Glutamatergic neuron (in vitro differentiated cells): ENCODE measurements at regions not wholly inside any gene's neighbourhood (a gene's known extent, or its start where the extent isn't known, plus 50 kb on each side); places are given as distances from the start of the nearest gene placed in this dataset.

Experiments
- DNase-seq: peaks from one replicate; pipeline ENCODE4 v3.0.0; 2022
- H3K27ac Mint-ChIP-seq: one replicate; pipeline ENCODE4 v1.8.0; 2020; ENCODE audit warnings: mild to moderate bottlenecking, mixed read lengths, inconsistent platforms; ENCODE audit not compliant: unreplicated experiment
- H3K27me3 Mint-ChIP-seq: one replicate; pipeline ENCODE4 v1.8.0; 2020; ENCODE audit warnings: mild to moderate bottlenecking, moderate library complexity, mixed read lengths, inconsistent platforms; ENCODE audit not compliant: unreplicated experiment
- H3K36me3 Mint-ChIP-seq: one replicate; pipeline ENCODE4 v1.8.0; 2020; ENCODE audit warnings: mild to moderate bottlenecking, mixed read lengths, inconsistent platforms; ENCODE audit not compliant: unreplicated experiment
- H3K4me1 Mint-ChIP-seq: one replicate; pipeline ENCODE4 v1.8.0; 2020; ENCODE audit warnings: mild to moderate bottlenecking, low read depth, mixed read lengths, inconsistent platforms; ENCODE audit not compliant: unreplicated experiment
- H3K4me3 Mint-ChIP-seq: one replicate; pipeline ENCODE4 v1.8.0; 2020; ENCODE audit warnings: mild to moderate bottlenecking, mixed read lengths, inconsistent platforms; ENCODE audit not compliant: unreplicated experiment
- H3K9me3 Mint-ChIP-seq: one replicate; pipeline ENCODE4 v1.8.0; 2020; ENCODE audit warnings: mild to moderate bottlenecking, moderate library complexity, mixed read lengths, inconsistent platforms; ENCODE audit not compliant: unreplicated experiment
- TF ChIP-seq, protein P1 (sequence below): fragments of 200-600 bp; sonication (generic); IDR thresholded peaks from one replicate; pipeline ENCODE4 v1.5.0; 2021; ENCODE audit not compliant: partially characterized antibody, unreplicated experiment

GRCh38 chr20:22499515-22500166, 84.7 kb downstream of the FOXA2 start:
- TF ChIP-seq, protein P1, sequence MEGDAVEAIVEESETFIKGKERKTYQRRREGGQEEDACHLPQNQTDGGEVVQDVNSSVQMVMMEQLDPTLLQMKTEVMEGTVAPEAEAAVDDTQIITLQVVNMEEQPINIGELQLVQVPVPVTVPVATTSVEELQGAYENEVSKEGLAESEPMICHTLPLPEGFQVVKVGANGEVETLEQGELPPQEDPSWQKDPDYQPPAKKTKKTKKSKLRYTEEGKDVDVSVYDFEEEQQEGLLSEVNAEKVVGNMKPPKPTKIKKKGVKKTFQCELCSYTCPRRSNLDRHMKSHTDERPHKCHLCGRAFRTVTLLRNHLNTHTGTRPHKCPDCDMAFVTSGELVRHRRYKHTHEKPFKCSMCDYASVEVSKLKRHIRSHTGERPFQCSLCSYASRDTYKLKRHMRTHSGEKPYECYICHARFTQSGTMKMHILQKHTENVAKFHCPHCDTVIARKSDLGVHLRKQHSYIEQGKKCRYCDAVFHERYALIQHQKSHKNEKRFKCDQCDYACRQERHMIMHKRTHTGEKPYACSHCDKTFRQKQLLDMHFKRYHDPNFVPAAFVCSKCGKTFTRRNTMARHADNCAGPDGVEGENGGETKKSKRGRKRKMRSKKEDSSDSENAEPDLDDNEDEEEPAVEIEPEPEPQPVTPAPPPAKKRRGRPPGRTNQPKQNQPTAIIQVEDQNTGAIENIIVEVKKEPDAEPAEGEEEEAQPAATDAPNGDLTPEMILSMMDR = no peak
- peaks cover 7% of the 10 kb centered on the region for H3K27me3 Mint-ChIP-seq
- no peak overlapping the region for H3K4me3 Mint-ChIP-seq
- no peaks in the 10 kb centered on the region for H3K36me3 Mint-ChIP-seq
- no peak overlapping the region for H3K27ac Mint-ChIP-seq
- peaks cover 9% of the 10 kb centered on the region for H3K4me1 Mint-ChIP-seq
- DNase-seq = no peak
- peaks cover 3% of the 10 kb centered on the region for H3K9me3 Mint-ChIP-seq

- no peak overlapping the region for H3K27ac Mint-ChIP-seq
- no peaks in the 10 kb centered on the region for H3K4me1 Mint-ChIP-seq
- no peak overlapping the region for H3K4me3 Mint-ChIP-seq
- H3K36me3 Mint-ChIP-seq = no peaks in the 10 kb centered on the region
- TF ChIP-seq, protein P1 = no peak
- no peaks in the 10 kb centered on the region for H3K9me3 Mint-ChIP-seq
- no peak for DNase-seq
- H3K27me3 Mint-ChIP-seq = peaks cover 2% of the 10 kb centered on the region
Measured at GRCh38 chr20:22496817-22497216, 87.6 kb downstream of the FOXA2 start.

DNA sequence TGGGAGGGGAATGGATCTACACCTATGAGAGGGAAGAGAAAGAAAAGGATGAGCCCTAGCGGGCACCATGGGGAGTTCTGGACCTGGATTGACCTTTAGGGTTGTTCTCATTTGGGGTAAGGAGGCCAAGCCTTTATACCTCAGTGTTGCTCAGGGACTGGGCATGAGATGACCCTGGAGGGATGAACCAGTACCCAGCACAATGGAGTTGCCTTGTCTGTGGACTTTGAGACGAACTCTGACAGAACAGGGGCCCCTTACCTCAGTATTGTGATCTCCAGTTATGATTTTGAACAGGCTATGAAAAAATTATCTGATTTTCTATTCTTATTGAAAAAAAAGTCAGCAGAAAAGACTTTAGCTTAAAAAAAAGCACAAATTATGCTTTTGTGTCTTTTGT, 88.6 kb downstream of the FOXA2 start:
- TF ChIP-seq, protein P1 = no peak
- Mint-ChIP-seq H3K4me3 (no peak overlapping the region), H3K27ac (no peak overlapping the region), H3K9me3 (no peaks in the 10 kb centered on the region), H3K27me3 (peaks cover 2% of the 10 kb centered on the region), H3K4me1 (no peaks in the 10 kb centered on the region), H3K36me3 (no peaks in the 10 kb centered on the region)
- DNase-seq = no peak

DNA sequence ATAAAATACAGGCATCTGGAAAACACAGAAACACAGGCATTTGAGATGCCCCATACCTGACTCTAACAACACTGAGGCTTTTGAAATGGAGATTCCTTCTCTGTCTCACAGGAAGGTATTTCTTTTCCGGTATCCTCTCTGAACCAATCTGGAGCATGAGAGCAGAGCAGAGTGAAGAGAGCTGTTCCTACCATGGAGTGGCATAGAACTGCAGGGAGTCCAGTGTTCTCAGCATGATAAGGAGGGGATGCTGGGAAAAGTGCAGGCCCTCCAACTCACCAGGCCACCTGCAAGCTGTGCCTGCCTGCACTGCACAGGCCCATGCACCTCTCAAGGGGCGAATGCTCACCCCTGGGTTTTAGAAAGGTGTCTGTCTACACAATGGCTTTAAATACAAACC, 89.2 kb downstream of the FOXA2 start:
- TF ChIP-seq, protein P1 = no peak
- no peaks in the 10 kb centered on the region for H3K9me3 Mint-ChIP-seq
- peaks cover 2% of the 10 kb centered on the region for H3K4me1 Mint-ChIP-seq
- H3K27ac Mint-ChIP-seq = no peak overlapping the region
- peaks cover 2% of the 10 kb centered on the region for H3K27me3 Mint-ChIP-seq
- H3K4me3 Mint-ChIP-seq = no peak overlapping the region
- no peak for DNase-seq
- H3K36me3 Mint-ChIP-seq = no peaks in the 10 kb centered on the region

DNA sequence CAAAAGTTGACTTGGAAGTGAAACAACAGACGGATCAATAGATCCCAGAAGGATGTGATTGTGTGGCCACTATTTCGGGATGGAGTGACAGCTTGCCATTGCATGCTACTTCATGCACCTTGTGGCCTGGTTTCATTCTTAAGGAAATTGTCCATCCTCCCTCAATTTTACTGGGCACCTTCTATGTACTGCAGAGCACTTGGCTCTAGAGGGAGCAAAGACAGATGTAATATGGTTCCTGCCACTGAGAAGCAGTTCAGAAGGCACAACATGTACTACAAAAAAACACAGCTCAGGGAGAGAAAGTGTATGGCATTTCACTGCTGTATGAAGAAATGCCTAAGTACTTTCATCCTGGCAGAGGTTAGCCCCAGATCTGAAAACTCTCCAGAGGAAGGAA, 91.9 kb downstream of the FOXA2 start:
- peaks cover 2% of the 10 kb centered on the region for H3K4me1 Mint-ChIP-seq
- H3K27me3 Mint-ChIP-seq = no peaks in the 10 kb centered on the region
- TF ChIP-seq, protein P1 = no peak
- DNase-seq = no peak
- no peaks in the 10 kb centered on the region for H3K36me3 Mint-ChIP-seq
- no peak overlapping the region for H3K4me3 Mint-ChIP-seq
- no peaks in the 10 kb centered on the region for H3K9me3 Mint-ChIP-seq
- no peak overlapping the region for H3K27ac Mint-ChIP-seq
